ENCODE measurements at regions not wholly inside any gene's neighbourhood (a gene's known extent, or its start where the extent isn't known, plus 50 kb on each side); places are given as distances from the start of the nearest gene placed in this dataset.

DNA sequence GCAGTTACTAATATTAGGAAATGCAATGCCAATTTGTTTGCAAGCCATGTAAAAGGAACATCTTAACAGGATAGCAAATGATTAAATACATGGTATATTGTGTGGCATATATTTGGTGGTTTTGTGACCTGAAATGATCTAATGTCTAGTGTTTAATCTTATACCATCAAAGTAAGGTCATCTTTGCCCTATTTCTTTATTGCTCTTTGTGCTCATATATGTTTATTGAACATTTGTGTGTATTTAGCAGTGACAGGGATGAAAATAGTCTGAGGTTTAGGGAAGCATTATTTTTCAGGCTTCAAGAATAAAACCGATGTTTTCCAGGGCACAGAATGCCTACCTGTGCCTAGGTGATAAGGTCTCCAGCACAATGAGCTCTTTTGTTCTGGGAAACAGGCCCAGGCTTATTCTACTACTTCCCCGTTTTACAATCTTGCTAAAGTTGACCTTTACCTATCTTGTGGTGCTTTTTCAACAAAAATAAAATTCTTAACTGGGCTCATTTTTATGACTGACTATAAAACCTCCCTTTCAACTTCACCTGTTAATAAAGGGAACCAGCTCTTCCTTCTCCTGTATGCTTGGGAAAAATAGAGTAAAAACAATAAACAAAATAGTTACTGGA lies 105.6 kb upstream of the ANKH start:
- 45 to 51% methylated on average over 2 of the region's 2 CpGs for WGBS, 2 donors
- no peak for ATAC-seq (ENCODE audit: low FRiP score in 2 of 2)

DNA sequence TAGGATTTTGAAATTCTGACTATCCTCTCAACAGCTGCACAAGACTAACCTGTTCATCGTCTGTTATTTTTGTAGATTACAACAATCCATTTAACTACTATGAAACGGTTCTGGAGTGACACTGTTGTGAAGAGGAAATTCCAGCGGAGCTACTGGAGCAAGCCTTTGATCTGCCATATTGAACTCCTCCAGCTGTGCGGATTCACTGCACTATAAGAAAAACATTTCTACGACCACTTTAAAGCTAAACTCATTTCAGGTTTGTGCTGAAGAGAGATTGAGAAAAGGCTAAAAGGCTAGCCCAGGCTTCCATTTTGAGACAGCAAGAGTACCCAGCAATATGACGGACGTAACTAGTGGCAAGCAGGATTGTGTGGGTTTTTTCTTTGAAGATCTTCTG lies 104.9 kb upstream of the ANKH start:
- DNase-seq = no peak
- TF ChIP-seq, protein P1, sequence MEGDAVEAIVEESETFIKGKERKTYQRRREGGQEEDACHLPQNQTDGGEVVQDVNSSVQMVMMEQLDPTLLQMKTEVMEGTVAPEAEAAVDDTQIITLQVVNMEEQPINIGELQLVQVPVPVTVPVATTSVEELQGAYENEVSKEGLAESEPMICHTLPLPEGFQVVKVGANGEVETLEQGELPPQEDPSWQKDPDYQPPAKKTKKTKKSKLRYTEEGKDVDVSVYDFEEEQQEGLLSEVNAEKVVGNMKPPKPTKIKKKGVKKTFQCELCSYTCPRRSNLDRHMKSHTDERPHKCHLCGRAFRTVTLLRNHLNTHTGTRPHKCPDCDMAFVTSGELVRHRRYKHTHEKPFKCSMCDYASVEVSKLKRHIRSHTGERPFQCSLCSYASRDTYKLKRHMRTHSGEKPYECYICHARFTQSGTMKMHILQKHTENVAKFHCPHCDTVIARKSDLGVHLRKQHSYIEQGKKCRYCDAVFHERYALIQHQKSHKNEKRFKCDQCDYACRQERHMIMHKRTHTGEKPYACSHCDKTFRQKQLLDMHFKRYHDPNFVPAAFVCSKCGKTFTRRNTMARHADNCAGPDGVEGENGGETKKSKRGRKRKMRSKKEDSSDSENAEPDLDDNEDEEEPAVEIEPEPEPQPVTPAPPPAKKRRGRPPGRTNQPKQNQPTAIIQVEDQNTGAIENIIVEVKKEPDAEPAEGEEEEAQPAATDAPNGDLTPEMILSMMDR (IDR thresholded peaks at IDR 0.05) = no peak
- no peak for TF ChIP-seq POLR2A (IDR thresholded peaks at IDR 0.05)
- TF ChIP-seq POLR2AphosphoS5 (IDR thresholded peaks at IDR 0.05) = no peak
- TF ChIP-seq EP300 (IDR thresholded peaks at IDR 0.05) = no peak
- WGBS, 2 donors = 67 to 68% methylated on average over 7 of the region's 7 CpGs
- no peak for ATAC-seq (ENCODE audit: low FRiP score in 2 of 2)
- H3K27me3 ChIP-seq = no peaks in the 10 kb centered on the region
- H3K4me1 ChIP-seq = no peaks in the 10 kb centered on the region
- H3K9me3 ChIP-seq = no peaks in the 10 kb centered on the region
- H3K36me3 ChIP-seq = no peaks in the 10 kb centered on the region
- no peak overlapping the region for H3K4me3 ChIP-seq
- H3K27ac ChIP-seq = no peak overlapping the region

More for the DNA sequence above, 105.6 kb upstream of the ANKH start:
- Histone ChIP-seq H3K9me3 (no peaks in the 10 kb centered on the region), H3K27ac (no peak overlapping the region), H3K4me3 (no peak overlapping the region), H3K27me3 (no peaks in the 10 kb centered on the region), H3K4me1 (no peaks in the 10 kb centered on the region), H3K36me3 (no peaks in the 10 kb centered on the region)
- TF ChIP-seq EP300 (IDR thresholded peaks at IDR 0.05) = no peak
- TF ChIP-seq POLR2AphosphoS5 (IDR thresholded peaks at IDR 0.05) = no peak
- TF ChIP-seq, protein P1 (IDR thresholded peaks at IDR 0.05) = no peak
- no peak for TF ChIP-seq POLR2A (IDR thresholded peaks at IDR 0.05)
- no peak for DNase-seq

DNA sequence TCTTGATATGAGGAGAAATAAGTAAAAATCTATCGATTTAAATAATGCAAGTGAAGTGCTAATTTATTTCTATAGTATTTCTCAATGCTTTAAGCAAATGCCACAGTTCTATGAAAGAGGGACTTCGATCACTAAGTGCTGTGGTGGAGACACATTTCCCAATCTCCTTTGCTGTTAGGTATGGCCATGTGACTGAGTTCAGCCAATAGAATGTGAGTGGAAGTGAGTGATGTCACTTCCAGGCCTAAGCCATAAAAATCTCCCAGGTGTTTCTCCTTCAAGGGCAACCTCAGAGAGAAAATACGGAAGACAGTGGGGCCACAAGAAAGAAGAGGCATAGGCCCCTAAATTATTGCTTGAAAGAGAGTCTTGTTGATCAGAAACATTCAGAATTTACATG lies 100.3 kb upstream of the ANKH start:
- Histone ChIP-seq H3K4me1 (no peaks in the 10 kb centered on the region), H3K27me3 (no peaks in the 10 kb centered on the region), H3K36me3 (no peaks in the 10 kb centered on the region), H3K4me3 (no peak overlapping the region), H3K9me3 (no peaks in the 10 kb centered on the region), H3K27ac (no peak overlapping the region)
- DNase-seq (no peak), ATAC-seq (ENCODE audit: low FRiP score in 2 of 2) (no peak)
- WGBS, 2 donors = 91 to 93% methylated on average over 3 of the region's 3 CpGs
- TF ChIP-seq EP300 (IDR thresholded peaks at IDR 0.05) = no peak
- no peak for TF ChIP-seq POLR2A (IDR thresholded peaks at IDR 0.05)
- TF ChIP-seq, protein P1 (IDR thresholded peaks at IDR 0.05) = no peak

DNA sequence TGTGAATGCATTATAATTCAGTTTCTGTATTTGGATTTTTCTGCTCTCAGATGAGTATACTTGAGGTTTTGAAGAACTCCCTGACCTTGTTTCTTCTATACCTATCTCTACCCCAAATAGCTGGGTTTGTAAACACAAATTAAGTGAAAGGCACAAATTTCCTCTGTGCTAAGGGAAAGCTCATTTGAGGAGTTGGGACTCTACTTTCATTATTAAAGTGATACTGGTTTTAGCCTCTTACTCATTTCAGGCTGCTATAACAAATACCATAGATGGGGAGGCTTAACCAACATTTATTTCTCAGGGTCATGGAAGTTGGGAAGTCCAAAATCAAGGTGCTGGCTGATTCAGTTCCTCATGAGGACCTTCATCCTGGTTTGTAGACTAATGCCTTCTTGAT lies 97.2 kb upstream of the ANKH start:
- Histone ChIP-seq H3K36me3 (no peaks in the 10 kb centered on the region), H3K4me3 (no peak overlapping the region), H3K27me3 (no peaks in the 10 kb centered on the region), H3K9me3 (no peaks in the 10 kb centered on the region), H3K4me1 (no peaks in the 10 kb centered on the region), H3K27ac (no peak overlapping the region)
- ATAC-seq (ENCODE audit: low FRiP score in 2 of 2) (no peak), DNase-seq (no peak)
- TF ChIP-seq POLR2A (IDR thresholded peaks at IDR 0.05) = no peak
- TF ChIP-seq, protein P1 (IDR thresholded peaks at IDR 0.05) = no peak
- no peak for TF ChIP-seq POLR2AphosphoS5 (IDR thresholded peaks at IDR 0.05)

DNA sequence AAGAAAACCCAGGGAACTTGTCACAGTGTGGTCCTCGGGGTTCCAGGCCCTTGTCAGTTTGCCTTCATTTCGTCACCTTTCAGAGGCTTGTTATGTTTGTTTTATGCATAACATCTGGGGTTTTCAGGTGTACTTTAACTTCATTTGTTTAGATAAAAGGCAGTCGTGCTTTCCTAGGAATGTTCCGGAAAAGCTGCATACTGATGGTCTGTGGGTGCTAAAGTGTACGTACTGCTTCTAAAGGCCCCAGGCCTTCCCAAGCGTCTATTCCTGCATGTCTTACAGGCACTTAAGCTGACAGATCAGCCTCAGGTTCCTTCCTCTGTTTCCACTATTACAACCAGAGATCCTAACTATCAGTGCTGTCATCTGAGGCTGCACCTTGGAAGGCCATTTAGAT lies 95.6 kb upstream of the ANKH start:
- Histone ChIP-seq H3K36me3 (no peaks in the 10 kb centered on the region), H3K9me3 (no peaks in the 10 kb centered on the region), H3K4me1 (no peaks in the 10 kb centered on the region), H3K27me3 (no peaks in the 10 kb centered on the region), H3K4me3 (no peak overlapping the region), H3K27ac (no peak overlapping the region)
- DNase-seq = no peak
- TF ChIP-seq, protein P1 (IDR thresholded peaks at IDR 0.05) = no peak
- TF ChIP-seq POLR2A (IDR thresholded peaks at IDR 0.05) (no peak), POLR2AphosphoS5 (IDR thresholded peaks at IDR 0.05) (no peak), EP300 (IDR thresholded peaks at IDR 0.05) (no peak)
- ATAC-seq (ENCODE audit: low FRiP score in 2 of 2) = no peak
- WGBS, 2 donors = 76 to 79% methylated on average over 6 of the region's 6 CpGs

All from upper lobe of left lung (tissue), 6 donors.